HG03159 (cell line): ENCODE measurements at regions not wholly inside any gene's neighbourhood (a gene's known extent, or its start where the extent isn't known, plus 50 kb on each side); places are given as distances from the start of the nearest gene placed in this dataset.

Source experiments
- ATAC-seq: cut with Tn5 transposase; IDR thresholded peaks from one replicate; pipeline ENCODE4 v1.9.1; 2021; ENCODE audit warnings: mild to moderate bottlenecking, moderate library complexity; ENCODE audit not compliant: unreplicated experiment

- no peak for ATAC-seq
Observed at GRCh38 chr3:80542456-80542855, 774.7 kb upstream of the ROBO1 start.

- no peak for ATAC-seq
Observed at GRCh38 chr3:80537680-80538079, 769.9 kb upstream of the ROBO1 start.

- ATAC-seq: no peak
Observed at GRCh38 chr3:80535286-80535685, 767.5 kb upstream of the ROBO1 start.

GRCh38 chr3:80533553-80533952, 765.8 kb upstream of the ROBO1 start:
- no peak for ATAC-seq

- ATAC-seq: no peak
Observed at GRCh38 chr3:80526153-80526552, 758.4 kb upstream of the ROBO1 start.

GRCh38 chr3:80521081-80521480, 753.3 kb upstream of the ROBO1 start:
- no peak for ATAC-seq

- no peak for ATAC-seq
Observed at GRCh38 chr3:80519436-80519835, 751.6 kb upstream of the ROBO1 start.

- ATAC-seq: no peak
Observed at GRCh38 chr3:80496452-80496851, 728.7 kb upstream of the ROBO1 start.

- ATAC-seq: no peak
Observed at GRCh38 chr3:80492162-80492561, 724.4 kb upstream of the ROBO1 start.

- ATAC-seq: no peak
Observed at GRCh38 chr3:80472961-80473360, 705.2 kb upstream of the ROBO1 start.

- ATAC-seq: no peak
Observed at GRCh38 chr3:80472459-80472858, 704.7 kb upstream of the ROBO1 start.

GRCh38 chr3:80470433-80470832, 702.6 kb upstream of the ROBO1 start:
- no peak for ATAC-seq

- no peak for ATAC-seq
Observed at GRCh38 chr3:80465746-80466145, 697.9 kb upstream of the ROBO1 start.

- ATAC-seq: no peak
Observed at GRCh38 chr3:80451393-80451792, 683.6 kb upstream of the ROBO1 start.

GRCh38 chr3:80445641-80446040, 677.8 kb upstream of the ROBO1 start:
- ATAC-seq: no peak

- no peak for ATAC-seq
Observed at GRCh38 chr3:80445053-80445452, 677.3 kb upstream of the ROBO1 start.

GRCh38 chr3:80439490-80439889, 671.7 kb upstream of the ROBO1 start:
- no peak for ATAC-seq

- no peak for ATAC-seq
Observed at GRCh38 chr3:80434366-80434765, 666.6 kb upstream of the ROBO1 start.

- ATAC-seq: no peak
Observed at GRCh38 chr3:80424951-80425350, 657.2 kb upstream of the ROBO1 start.

- no peak for ATAC-seq
Observed at GRCh38 chr3:80408030-80408721, 640.4 kb upstream of the ROBO1 start.

GRCh38 chr3:80405618-80406017, 637.8 kb upstream of the ROBO1 start:
- ATAC-seq: no peak

- no peak for ATAC-seq
Observed at GRCh38 chr3:80395023-80395422, 627.2 kb upstream of the ROBO1 start.

GRCh38 chr3:80391573-80391972, 623.8 kb upstream of the ROBO1 start:
- ATAC-seq: no peak
